PC-9 (cell line): ENCODE measurements at regions not wholly inside any gene's neighbourhood (a gene's known extent, or its start where the extent isn't known, plus 50 kb on each side); places are given as distances from the start of the nearest gene placed in this dataset.

Source experiments
- EZH2 ChIP-seq: fragments of 200-600 bp; sonication (generic); IDR thresholded peaks from 2 replicates; pipeline ENCODE4 v1.8.0; 2017; ENCODE audit warnings: antibody characterized with exemption, low read depth
- TF ChIP-seq, protein P1 (sequence below): fragments of 200-600 bp; sonication (generic); conservative IDR thresholded peaks from 2 replicates; pipeline ENCODE4 v1.6.1; 2017; ENCODE audit warnings: mixed run types, antibody characterized with exemption, mild to moderate bottlenecking, moderate library complexity

DNA sequence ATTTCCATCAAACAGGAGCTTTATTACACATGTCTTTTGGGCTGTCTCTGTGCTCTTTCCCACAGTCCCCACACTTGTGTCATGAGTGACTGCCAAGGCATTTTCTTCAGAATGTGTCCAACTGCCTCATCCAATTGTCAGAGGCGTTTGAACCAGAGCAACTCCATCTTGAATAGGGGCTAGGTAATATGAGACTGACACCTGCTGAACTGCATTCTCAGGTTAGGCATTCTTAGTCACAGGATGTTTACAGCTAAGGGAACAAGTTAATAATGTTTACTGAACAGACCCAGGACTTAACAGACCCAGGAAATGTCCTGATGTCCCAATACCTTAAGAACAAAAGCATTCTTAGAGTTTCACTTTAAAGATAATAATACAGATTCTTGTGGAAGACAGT is 595.5 kb downstream of the REEP3 start:
- TF ChIP-seq, protein P1, sequence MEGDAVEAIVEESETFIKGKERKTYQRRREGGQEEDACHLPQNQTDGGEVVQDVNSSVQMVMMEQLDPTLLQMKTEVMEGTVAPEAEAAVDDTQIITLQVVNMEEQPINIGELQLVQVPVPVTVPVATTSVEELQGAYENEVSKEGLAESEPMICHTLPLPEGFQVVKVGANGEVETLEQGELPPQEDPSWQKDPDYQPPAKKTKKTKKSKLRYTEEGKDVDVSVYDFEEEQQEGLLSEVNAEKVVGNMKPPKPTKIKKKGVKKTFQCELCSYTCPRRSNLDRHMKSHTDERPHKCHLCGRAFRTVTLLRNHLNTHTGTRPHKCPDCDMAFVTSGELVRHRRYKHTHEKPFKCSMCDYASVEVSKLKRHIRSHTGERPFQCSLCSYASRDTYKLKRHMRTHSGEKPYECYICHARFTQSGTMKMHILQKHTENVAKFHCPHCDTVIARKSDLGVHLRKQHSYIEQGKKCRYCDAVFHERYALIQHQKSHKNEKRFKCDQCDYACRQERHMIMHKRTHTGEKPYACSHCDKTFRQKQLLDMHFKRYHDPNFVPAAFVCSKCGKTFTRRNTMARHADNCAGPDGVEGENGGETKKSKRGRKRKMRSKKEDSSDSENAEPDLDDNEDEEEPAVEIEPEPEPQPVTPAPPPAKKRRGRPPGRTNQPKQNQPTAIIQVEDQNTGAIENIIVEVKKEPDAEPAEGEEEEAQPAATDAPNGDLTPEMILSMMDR, result no peak
- TF ChIP-seq EZH2, result no peak
